PC-9 (cell line): ENCODE measurements at regions not wholly inside any gene's neighbourhood (a gene's known extent, or its start where the extent isn't known, plus 50 kb on each side); places are given as distances from the start of the nearest gene placed in this dataset.

Experiments used
- BruUV-seq: library from RNA; stranded (reverse); fragments of 400-500 nt; replicated peaks from 2 replicates; lab custom pipeline; 2021; lab: Mats Ljungman, UMichigan
- CTCF ChIA-PET: fragments of 300-600 bp; sonication (Branson Sonifier 250); formaldehyde crosslinking; loops from one replicate; lab custom pipeline; 2022; ENCODE audit warnings: antibody characterized with exemption; lab: Charles Lee
- POLR2A ChIA-PET: fragments of 300-600 bp; sonication (Branson Sonifier 250); formaldehyde crosslinking; loops from one replicate; lab custom pipeline; 2022; ENCODE audit warnings: antibody characterized with exemption; ENCODE audit not compliant: unreplicated experiment; lab: Charles Lee
- DNase-seq, 2 experiments: peaks; one replicate each; pipeline versions ENCODE4 v3.0.0 to v3.0.0-alpha.2; 2015 to 2022; ENCODE audit warnings: mixed read lengths in 1 of 2
- H2AFZ ChIP-seq: fragments of 200-600 bp; sonication (generic); 2 replicates; pipeline ENCODE4 v1.8.1; 2017; ENCODE audit warnings: antibody characterized with exemption
- H3F3A ChIP-seq: fragments of 200-600 bp; sonication (generic); 2 replicates; pipeline ENCODE4 v1.8.1; 2017; ENCODE audit warnings: antibody characterized with exemption, mild to moderate bottlenecking, low read depth; ENCODE audit not compliant: insufficient read depth
- H3K27ac ChIP-seq: fragments of 200-600 bp; sonication (generic); 2 replicates; pipeline ENCODE4 v1.6.1; 2016; ENCODE audit warnings: mixed run types
- H3K27me3 ChIP-seq: fragments of 200-600 bp; sonication (generic); 2 replicates; pipeline ENCODE4 v1.6.1; 2016; ENCODE audit warnings: low read depth, mixed run types; ENCODE audit not compliant: insufficient read depth
- H3K36me3 ChIP-seq: fragments of 200-600 bp; sonication (generic); 2 replicates; pipeline ENCODE4 v1.6.1; 2016; ENCODE audit warnings: low read depth, mixed run types
- H3K4me1 ChIP-seq: fragments of 200-600 bp; sonication (generic); replicated peaks from 2 replicates; pipeline ENCODE4 v1.6.1; 2016; ENCODE audit warnings: mixed run types; ENCODE audit not compliant: insufficient read depth
- H3K4me2 ChIP-seq: fragments of 200-600 bp; sonication (generic); 2 replicates; pipeline ENCODE4 v1.6.1; 2017; ENCODE audit warnings: mixed run types
- H3K4me3 ChIP-seq: fragments of 200-600 bp; sonication (generic); 2 replicates; pipeline ENCODE4 v1.6.1; 2016; ENCODE audit warnings: mixed run types
- H3K79me2 ChIP-seq: fragments of 200-600 bp; sonication (generic); 2 replicates; pipeline ENCODE4 v1.6.1; 2017; ENCODE audit warnings: low read depth, mixed run types
- H3K9me2 ChIP-seq: fragments of 200-600 bp; sonication (generic); 2 replicates; pipeline ENCODE4 v1.8.1; 2017; ENCODE audit warnings: mild to moderate bottlenecking; ENCODE audit not compliant: insufficient read depth
- H3K9me3 ChIP-seq: fragments of 200-600 bp; sonication (generic); 2 replicates; pipeline ENCODE4 v1.8.1; 2016; ENCODE audit warnings: low read depth; ENCODE audit not compliant: insufficient read depth
- H4K20me1 ChIP-seq: fragments of 200-600 bp; sonication (generic); 2 replicates; pipeline ENCODE4 v1.8.1; 2017; ENCODE audit not compliant: insufficient read depth
- EZH2 ChIP-seq: fragments of 200-600 bp; sonication (generic); IDR thresholded peaks from 2 replicates; pipeline ENCODE4 v1.8.0; 2017; ENCODE audit warnings: antibody characterized with exemption, low read depth
- intact Hi-C: fragments of 100-400 bp; cut with micrococcal nuclease; formaldehyde crosslinking; loops from one replicate; pipeline ENCODE4 v1.10.0; 2022; ENCODE audit not compliant: unreplicated experiment
- TF ChIP-seq, protein P1 (sequence below): fragments of 200-600 bp; sonication (generic); conservative IDR thresholded peaks from 2 replicates; pipeline ENCODE4 v1.6.1; 2017; ENCODE audit warnings: mixed run types, antibody characterized with exemption, mild to moderate bottlenecking, moderate library complexity

DNA sequence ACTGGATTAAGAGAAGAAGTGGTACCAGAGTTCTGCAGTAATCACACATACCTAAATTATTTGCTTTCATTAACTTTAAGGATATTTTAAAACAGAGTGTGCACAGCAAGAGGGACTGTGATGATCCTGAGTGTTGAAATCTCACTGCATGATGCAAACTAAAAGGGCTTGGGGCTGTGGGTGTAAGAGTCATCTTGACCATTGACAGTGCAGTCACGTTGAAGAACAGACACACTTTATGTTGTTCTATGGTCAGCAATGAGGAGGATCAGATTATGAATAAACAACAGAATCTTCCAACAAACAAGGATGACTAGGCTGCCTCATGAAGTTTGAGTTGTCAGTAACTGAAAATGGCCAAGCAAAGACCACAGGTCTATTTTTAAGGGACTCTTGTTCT is 87.2 kb upstream of the GALNT5 start:
- no TSS peak for BruUV-seq
- H3K79me2 ChIP-seq: no peaks in the 10 kb centered on the region
- CTCF ChIA-PET: no interaction called here
- TF ChIP-seq EZH2: no peak
- TF ChIP-seq, protein P1, sequence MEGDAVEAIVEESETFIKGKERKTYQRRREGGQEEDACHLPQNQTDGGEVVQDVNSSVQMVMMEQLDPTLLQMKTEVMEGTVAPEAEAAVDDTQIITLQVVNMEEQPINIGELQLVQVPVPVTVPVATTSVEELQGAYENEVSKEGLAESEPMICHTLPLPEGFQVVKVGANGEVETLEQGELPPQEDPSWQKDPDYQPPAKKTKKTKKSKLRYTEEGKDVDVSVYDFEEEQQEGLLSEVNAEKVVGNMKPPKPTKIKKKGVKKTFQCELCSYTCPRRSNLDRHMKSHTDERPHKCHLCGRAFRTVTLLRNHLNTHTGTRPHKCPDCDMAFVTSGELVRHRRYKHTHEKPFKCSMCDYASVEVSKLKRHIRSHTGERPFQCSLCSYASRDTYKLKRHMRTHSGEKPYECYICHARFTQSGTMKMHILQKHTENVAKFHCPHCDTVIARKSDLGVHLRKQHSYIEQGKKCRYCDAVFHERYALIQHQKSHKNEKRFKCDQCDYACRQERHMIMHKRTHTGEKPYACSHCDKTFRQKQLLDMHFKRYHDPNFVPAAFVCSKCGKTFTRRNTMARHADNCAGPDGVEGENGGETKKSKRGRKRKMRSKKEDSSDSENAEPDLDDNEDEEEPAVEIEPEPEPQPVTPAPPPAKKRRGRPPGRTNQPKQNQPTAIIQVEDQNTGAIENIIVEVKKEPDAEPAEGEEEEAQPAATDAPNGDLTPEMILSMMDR: no peak
- H3K9me2 ChIP-seq: no peaks in the 10 kb centered on the region
- H3F3A ChIP-seq: no peaks in the 10 kb centered on the region
- H3K36me3 ChIP-seq: no peaks in the 10 kb centered on the region
- no peak overlapping the region for H3K4me3 ChIP-seq
- H2AFZ ChIP-seq: no peak overlapping the region
- intact Hi-C loops: no loop called here
- H3K27ac ChIP-seq: no peak overlapping the region
- no peak for DNase-seq
- H3K9me3 ChIP-seq: no peaks in the 10 kb centered on the region
- no peak overlapping the region for H3K4me2 ChIP-seq
- H3K27me3 ChIP-seq: no peaks in the 10 kb centered on the region
- H4K20me1 ChIP-seq: no peaks in the 10 kb centered on the region
- H3K4me1 ChIP-seq: no peaks in the 10 kb centered on the region
- POLR2A ChIA-PET: no interaction called here

DNA sequence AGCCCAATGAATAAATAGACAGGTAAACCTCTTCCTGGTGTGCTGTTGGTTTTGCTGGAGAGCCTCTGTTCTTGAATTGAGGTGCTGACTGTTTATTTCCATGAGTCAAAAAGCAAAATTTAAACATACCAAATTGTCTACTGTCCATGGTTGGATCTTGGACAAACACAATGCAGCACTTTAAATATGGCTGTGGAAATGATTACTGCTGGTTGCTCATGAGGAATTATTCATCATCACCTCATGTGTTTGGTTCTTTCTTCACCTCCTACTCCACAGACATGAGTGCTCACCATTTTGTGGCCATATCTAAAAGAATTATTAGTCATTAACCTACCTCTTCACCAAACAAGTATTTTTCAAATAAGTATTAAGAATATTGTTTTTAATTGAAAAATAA is 85.3 kb upstream of the GALNT5 start:
- Histone ChIP-seq H3K27me3 (no peaks in the 10 kb centered on the region), H3K9me2 (no peaks in the 10 kb centered on the region), H3F3A (no peaks in the 10 kb centered on the region), H3K4me2 (no peak overlapping the region), H3K36me3 (no peaks in the 10 kb centered on the region), H3K9me3 (no peaks in the 10 kb centered on the region), H3K27ac (no peak overlapping the region), H3K4me1 (no peaks in the 10 kb centered on the region), H3K4me3 (no peak overlapping the region), H2AFZ (no peak overlapping the region), H3K79me2 (no peaks in the 10 kb centered on the region), H4K20me1 (no peaks in the 10 kb centered on the region)
- intact Hi-C loops: no loop called here
- POLR2A ChIA-PET: no interaction called here
- CTCF ChIA-PET: no interaction called here
- no peak for DNase-seq
- TF ChIP-seq, protein P1: no peak
- TF ChIP-seq EZH2: no peak
- no TSS peak for BruUV-seq

DNA sequence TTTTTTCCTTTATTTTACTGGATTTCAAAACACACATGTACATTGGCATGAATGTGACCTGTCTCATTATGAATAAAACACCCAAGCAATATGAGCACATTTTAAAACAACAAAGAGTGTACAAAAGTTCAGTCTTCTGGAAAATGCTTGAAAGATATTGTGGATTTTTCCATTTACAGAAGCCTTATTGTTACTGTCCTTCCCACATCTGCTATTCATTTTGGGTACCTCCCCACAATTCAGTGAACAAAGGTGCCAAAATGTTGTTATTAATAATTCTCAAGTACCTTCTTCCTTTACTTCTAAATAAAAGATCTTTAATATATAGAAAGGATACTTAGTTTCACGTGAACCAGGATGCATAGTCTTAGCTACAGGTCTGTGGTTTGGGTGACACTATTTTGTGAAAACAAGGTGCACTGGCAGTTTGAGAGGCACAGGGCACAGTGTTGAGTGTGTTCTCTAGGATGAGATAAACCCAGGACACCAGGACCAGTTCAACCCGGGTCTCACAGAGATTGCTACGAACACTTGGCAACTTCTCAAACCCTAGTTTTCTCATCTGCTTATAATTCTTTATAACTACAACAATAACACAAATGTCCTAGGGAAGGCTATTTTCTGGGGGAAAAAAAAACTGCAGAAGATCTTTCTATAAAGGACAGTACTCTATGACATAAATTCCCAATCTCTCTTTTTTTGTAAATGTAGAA is 84.5 kb upstream of the GALNT5 start:
- no TSS peak for BruUV-seq
- TF ChIP-seq, protein P1: no peak
- no peak for TF ChIP-seq EZH2
- Histone ChIP-seq H3K4me1 (no peaks in the 10 kb centered on the region), H3K27ac (no peak overlapping the region), H3K4me3 (no peak overlapping the region), H2AFZ (no peak overlapping the region), H3K79me2 (no peaks in the 10 kb centered on the region), H3K27me3 (no peaks in the 10 kb centered on the region), H3K9me2 (no peaks in the 10 kb centered on the region), H3K36me3 (no peaks in the 10 kb centered on the region), H3K9me3 (no peaks in the 10 kb centered on the region), H3F3A (no peaks in the 10 kb centered on the region), H4K20me1 (no peaks in the 10 kb centered on the region), H3K4me2 (no peak overlapping the region)
- no peak for DNase-seq
- intact Hi-C loops: no loop called here
- CTCF ChIA-PET: no interaction called here
- POLR2A ChIA-PET: no interaction called here
